GM19324 (cell line): ENCODE measurements at regions not wholly inside any gene's neighbourhood (a gene's known extent, or its start where the extent isn't known, plus 50 kb on each side); places are given as distances from the start of the nearest gene placed in this dataset.
"Not testable (repeated sequence)": the region's sequence is repeated elsewhere in the genome, so short reads cannot be mapped to it uniquely, and the experiment has no call there.

Source experiments
- ATAC-seq: cut with Tn5 transposase; IDR thresholded peaks from one replicate; pipeline ENCODE4 v1.9.1; 2021; ENCODE audit warnings: mild to moderate bottlenecking, moderate library complexity; ENCODE audit not compliant: unreplicated experiment, low FRiP score

DNA sequence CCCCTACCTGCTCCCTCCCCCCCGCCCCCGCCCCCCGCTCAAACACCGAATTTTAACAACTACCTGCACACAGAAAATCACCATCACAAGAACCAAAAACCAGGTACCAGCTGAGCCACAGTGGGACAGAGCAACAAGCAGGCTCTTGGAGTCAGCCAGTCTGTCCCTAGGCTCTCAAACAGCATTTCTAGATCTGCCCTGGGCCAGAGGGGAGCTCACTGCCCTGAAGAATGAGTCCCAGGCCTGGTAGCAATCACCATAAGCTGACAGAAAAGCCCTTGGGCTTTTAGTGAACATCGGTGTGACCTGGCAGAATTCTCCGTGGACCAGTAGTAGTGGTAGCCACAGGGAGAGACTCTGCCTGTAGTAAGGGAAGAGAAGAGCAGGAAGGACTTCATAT lies 58.3 kb downstream of the C11orf87 start:
- no peak for ATAC-seq

DNA sequence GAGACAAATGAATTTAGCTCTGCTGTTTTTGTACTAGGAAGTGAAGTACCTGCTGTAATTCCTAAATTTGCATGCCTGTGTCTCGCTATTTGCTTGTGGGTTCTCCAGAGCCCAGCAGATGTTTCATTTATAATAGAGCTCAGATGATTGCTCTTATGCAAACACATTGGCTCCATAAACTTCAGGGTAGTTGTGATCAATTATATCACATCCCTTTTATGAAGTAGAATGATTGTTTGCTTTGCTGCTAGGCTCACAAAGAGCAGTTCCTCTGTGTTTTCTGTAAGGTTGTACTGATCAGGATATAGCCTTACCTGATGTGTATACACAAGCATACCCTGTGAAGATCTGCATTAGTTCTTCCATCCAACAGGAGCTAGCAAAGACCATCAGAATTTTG lies 64.1 kb downstream of the C11orf87 start:
- ATAC-seq, result no peak

DNA sequence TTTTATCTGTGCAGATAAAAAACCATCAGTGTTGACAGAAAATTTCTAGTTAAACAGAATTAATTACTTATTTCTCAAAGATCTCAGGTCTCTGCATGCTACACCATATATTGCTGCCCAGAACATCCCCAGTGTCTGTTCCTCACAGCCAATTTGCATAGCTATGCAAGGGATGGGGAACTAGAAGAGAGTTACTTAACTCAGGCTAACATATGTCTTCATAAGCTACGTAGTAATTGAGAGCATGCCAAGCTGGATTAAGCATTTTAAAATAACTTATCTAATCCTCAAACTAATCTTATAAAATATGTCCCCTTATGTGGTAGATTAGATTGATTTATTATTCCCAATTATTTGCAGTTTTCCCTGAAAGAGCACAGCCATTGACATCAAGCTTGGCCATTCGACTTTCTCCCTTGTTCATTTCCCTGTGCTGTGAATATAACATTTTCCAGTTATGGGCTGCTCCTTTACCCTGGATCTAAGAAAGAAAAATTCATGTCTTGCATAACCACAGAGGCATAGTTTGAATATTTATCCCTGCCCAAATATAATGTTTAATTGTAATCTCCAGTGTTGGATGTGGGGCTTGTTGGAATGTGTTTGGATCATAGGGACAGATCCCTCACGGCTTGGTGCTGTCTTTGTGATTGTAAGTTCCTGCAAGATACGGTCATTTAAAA lies 69.1 kb downstream of the C11orf87 start:
- no peak for ATAC-seq

DNA sequence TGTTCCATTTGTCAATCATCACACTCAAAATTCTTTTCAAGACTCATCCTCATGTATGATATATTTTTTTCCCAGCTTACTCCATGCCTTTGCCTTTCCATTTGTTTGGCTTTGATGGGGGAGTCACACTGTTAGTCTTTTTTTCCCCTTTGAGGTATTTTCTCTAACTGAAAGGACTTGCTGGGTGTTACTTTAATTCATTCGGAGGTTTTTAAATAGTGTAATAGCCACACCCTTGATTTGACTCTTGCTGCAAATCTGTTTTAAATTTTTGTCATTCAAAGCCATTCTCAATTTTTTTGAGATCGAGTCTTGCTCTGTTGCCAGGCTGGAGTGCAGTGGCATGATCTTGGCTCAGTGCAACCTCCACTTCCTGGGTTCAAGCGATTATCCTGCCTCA lies 84.1 kb downstream of the C11orf87 start:
- ATAC-seq, result no peak

DNA sequence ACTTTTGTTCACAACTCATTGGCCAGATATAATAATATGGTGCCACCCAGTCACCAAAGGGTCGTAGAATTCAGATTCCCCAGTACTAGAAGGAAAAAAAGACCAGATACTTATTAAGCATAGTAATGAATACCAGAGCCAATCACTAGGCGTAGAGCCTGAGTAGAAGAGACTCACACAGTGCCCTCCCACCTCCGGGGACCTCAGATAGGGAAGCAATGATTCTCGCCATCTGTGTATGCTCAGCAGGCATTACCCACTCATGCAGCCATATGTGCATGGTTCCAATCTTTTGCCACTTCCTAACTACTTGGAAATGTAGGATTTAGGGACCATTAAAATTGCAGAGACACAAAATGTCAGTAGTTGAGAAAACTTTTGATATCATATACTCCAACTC lies 85.3 kb downstream of the C11orf87 start:
- ATAC-seq, result no peak

DNA sequence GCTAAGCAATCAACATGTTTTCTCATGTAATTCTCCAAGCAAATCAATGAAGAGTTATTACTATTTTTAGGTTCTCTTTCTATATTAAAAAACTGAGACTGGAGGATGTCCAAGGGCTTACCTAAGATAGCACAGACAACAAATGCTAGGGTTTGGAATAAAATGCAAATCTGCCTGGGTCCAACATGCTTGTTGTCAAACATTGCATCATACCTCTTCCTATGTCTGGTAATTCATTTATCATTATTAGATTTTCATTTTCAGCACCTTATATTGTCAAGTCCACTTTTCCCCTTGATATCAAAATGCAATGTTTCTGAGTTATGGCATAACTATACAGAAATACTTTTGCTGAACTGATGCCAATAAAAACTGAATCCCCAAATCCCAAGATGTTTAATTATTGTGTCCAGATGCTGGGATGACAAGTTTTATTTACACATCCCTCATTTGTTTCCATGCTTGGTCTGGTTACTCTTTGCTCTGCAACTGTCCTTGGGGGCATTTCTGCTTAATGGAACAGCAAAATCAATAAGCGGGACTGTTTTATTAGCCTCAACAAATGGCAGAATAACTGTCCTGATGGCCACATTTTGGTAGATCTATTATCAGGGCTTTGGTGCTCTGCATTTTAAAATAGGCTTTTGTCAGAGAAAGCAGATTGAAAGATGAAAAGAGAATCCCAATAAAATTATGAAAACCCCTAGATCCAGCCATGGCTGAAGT lies 86.0 kb downstream of the C11orf87 start:
- ATAC-seq, result no peak

DNA sequence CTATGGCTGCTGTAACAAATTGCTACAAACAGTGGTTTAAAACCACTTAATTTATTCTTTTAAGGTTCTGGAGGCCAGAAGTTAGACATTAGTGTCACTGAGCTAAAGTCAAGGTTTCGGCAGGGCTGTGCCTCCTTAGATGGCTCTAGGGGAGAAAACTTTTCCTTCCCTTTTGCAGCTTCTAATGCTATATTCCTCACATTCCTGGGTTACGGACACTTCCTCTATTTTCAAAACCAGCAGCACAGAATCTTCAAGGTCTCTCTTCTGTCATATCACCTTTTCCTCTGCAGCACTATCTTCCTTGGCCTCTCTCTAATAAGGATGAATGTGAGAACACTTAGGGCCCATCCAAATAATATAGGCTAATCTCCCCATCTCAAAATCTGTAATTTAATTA lies 87.0 kb downstream of the C11orf87 start:
- ATAC-seq, result no peak

DNA sequence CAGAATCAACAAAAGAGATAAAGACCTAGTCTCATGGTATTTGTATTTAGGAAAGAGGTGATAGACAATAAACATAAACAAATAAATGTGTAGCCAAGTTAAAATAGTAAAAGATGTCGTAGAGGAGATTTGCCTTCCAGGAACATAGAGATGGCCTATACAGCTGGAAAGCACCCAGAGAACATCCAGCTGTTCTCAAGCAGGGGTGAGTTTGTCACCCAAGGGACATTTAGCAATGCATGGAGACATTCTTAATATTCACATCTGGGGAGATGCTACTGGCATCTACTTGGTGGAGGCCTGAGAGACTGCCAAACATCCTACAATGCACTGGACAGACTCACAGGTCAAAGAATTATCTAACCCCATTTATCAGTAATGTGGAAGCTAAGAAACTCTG lies 88.3 kb downstream of the C11orf87 start:
- ATAC-seq, result no peak

DNA sequence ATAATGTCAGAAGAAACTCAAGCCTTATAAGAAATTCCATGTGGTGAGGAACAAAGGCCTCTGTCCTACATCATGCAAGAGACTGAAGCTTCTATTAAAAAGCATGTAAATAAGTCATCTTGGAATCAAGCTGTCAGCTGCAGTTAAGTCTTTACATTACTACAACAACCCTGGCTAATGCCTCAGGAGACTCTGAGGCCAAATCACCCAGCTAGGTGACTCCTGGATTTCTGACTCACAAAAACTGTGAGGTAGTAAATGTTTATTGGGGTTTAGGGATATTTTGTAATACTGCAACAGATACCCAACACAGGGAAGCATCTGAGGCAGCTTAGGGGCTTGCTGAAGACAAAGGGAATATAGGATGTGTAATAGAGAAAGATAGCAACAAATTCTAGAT lies 89.6 kb downstream of the C11orf87 start:
- ATAC-seq, result no peak

DNA sequence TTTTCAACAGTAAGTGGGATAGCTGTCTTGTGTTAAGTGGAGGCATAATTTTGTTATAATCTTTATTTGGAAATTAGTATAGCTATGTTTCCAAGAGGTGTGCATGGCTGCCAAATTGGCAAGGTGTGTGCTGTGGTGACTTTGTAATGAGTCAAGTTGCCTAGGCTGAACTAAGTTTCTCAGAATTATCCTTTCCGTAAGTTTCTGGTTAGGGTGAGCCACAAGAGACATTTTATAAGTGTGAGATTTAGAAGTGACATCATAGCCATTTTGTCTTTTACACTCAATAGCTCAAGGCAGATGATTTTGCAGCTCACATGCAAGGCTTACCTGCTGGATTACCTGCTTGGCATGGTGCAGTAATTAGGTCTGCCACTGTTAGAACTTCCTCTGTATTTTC lies 90.3 kb downstream of the C11orf87 start:
- ATAC-seq, result no peak

DNA sequence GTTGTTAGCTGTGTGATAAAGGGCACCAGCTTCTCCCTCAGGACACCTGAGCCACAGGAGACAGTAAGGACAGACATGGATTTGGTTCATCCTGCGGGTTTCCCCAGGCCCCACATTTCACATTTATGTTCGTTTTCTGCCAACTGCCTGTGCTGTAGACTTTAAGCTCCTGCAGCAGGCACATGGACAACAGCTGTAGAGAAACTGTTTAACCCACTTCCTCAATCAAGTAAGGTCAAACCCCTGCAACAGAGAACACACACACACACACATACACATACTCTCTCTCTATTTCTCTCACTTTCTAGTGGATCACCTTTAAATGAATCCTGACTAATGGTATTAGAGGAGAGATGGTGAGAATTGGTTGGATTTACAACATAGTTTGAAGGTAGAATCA lies 90.7 kb downstream of the C11orf87 start:
- no peak for ATAC-seq

DNA sequence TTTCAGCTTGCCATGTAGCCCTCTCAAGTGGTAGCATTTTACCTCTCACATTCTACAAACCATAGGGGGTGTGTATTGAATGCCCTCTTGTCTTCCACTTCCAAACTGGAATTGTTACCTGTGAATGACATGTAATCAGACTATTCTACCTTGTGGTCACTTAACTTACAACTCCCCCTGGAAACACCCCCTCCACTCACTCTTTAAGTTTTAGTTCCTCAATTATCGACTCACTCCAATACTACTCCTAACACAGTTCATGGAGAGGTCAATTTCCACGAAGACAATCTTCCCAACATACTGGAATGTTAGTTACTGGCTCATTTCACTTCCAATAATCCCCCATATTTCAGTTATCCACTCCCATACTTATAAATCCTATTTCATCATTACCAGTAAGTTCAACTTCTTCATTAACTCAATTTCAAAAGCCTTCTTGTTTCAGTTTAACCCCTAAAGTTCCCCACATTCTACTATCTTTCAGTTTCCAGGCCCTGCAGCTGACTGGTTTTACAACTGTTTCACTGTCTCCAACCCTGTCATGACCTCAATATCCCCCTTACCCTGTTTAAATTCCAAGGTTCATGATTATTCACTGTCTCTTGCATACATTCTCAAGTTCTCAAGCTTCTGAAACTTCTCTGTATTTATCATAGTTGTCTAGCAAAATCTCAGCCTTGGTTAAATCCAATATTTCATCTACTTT lies 92.5 kb downstream of the C11orf87 start:
- no peak for ATAC-seq

DNA sequence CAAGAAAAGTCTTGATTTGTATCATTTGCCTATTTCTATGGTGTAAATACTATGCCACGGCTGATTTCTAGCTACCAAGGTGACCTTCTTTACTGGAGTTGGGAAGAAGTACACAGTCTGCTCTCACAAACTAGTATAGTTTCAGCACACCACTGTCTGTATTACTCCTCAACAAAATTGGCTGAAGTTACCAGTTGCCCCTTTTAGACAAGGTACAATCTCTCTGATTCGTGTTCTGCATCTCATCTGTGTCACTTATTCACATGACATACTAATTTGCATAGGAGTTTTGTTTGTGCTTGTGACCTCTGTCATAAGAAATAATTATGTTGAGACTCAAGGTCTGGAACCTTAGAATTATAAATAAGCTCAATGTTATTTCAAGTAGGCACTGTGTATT lies 97.3 kb downstream of the C11orf87 start:
- no peak for ATAC-seq

DNA sequence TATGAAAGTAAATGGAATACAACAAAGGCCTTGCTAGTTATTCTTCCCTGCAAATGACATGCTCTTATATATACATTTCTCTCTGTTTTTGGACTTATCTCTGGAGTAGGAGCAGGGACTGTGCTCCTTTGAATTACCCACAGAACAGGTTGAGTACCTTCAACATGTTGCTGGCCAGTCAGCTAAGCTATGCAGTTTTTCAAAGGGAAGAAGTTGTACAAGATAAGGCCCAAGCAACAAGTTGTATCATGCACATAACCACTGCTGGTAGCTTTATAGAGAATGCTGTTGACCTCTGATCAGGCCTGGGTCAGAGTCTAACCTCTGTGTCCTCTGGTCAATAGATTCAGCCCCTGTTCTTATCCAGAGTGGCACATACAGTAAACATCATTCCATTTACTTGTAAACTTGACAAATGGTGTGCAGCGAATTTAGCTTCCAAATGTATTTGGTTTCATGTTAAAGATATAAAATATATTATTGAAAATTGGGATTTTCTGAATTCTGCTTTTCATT lies 99.6 kb downstream of the C11orf87 start:
- ATAC-seq, result no peak

DNA sequence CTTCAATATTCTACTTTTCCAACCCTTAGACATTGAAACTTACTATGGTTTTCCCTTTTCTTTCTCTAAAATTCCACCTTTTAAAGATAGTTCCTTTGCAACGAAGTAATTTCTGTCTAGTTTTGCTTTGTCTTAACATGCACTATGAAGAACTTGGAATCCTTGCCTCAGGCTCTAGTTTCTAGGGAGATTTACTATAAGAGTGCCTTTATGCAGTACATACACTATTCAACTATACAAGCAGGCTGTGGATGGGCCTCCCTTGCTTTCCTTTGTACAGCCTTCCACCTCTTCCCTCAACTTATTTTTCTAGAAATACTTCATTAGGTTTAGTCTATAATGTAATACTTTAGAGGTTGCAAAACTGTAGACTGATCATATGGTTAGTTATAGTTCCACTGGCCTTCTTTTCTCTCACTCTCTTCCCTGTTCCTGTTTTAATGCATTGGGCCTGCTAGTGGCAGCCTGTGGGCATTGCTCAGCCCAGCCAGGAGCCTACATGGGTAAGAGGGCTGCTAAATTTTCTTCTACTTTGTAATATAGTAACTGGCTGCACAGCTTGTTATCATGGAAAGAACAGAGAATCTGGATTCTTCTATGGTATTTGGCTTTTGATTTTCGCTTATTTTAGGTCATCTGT lies 100.2 kb downstream of the C11orf87 start:
- ATAC-seq, result no peak

DNA sequence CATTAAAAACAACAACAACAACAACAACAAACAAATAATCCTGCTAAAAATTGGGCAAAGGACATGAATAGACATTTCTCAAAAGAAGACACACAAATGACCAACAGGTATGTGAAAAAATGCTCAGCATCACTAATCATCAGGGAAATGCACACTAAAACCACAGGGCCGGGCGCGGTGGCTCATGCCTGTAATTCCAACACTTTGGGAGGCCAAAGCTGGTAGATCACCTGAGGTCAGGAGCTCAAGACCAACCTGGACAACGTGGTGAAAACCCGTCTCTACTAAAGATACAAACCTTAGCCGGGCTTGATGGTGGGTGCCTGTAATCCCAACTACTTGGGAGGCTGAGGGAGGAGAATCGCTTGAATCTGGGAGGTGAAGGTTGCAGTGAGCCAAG lies 103.6 kb downstream of the C11orf87 start:
- not testable (repeated sequence) for ATAC-seq

DNA sequence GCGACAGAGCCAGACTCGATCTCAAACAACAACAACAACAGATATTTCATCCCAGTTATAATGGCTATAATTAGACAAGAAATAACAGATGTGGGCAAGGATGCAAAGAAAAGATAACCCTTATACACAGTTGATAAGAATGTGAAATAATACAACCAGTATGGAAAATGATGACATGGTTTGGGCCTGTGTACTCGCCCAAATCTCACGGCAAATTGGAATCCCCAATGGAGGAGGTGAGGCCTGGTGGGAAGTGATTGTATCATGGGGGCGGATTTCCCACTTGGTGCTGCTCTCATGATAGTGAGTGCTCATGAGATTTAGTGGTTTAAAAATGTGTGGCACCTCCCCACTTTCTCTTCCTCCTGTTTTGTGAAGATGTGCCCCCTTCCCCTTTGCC lies 104.1 kb downstream of the C11orf87 start:
- ATAC-seq, result no peak

DNA sequence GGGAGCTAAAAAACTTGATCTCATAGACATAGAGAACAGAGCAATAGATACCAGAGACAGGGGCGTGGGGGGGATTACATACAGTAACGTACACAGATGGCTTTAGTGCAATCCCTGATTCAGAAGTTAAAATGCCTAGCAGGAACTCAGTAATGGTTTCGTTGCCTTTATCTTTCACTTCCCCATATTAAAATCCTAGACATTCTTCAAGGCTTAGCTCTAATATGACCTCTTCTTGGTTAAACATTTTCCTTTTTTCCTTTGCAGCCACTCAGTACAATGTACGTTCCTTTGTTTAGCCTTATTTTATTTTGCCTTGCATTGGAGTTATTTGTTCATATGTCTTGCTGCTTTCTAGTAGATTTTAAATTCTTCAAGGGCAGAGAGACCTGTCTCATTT lies 104.9 kb downstream of the C11orf87 start:
- no peak for ATAC-seq

DNA sequence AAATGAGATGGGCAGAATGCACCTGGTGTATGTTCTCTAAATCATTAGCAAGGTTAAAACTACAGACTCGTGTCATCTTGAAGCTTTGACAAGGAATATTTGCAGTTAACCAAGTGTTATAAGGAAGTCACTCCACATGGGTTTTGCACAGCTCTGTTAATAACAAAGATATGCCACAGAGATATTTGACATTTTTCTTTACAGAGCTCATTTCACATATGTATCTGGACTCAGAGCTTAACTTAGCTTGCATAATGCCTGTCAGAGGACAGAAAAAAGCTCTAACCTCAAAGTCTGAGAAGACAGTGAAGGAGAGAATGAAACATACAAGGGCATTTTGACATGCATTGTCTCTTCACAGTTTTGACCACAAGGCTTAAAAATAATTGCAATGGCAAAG lies 105.5 kb downstream of the C11orf87 start:
- no peak for ATAC-seq

DNA sequence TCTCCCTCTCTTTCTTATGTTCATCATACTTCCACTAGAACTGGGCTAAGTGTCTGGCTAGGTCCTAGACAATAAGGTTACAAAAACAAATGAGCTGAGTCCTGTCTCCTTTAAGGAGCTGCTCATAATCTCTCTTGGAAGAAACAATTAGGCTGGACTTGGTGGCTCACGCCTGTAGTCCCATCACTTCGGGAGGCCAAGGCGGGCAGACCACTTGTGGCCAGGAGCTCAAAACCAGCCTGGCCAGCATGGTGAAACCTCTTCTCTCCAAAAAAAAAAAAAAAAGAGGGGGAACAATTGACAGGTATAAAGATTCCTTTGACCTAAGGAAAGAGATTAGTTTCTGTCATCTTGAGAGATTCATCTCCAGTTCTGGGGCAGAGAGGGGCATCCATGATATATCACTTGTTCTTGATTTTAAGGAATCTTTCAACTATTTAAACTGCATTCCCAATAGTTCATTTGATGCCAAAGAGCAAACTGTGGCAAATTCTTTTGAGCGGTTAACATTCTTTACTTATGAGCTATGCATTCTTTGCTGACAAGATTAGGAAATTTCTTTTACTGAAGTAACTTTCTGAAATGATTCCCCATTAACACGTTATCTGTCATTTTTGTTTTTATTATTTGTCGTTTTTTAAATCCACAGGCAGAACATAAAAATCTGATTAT lies 125.5 kb downstream of the C11orf87 start:
- no peak for ATAC-seq

DNA sequence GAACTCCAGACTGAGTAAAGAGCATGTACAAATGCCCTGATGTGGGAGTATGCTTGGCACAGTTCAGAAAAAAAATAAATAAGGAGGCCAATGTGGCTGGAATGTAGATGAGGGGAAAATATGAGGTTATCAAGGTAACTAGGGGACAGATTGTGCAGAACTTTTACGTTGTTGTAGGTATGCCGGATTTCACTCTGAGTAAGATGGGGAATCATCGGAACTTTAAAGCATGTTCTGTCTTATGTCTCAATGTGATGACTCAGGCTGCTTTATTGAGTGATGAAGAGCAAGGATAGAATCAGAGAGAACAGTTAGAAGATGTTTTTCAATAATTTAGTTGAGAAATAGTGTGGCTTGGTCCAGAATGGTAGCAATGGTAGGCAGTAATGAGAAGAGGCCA lies 130.4 kb downstream of the C11orf87 start:
- no peak for ATAC-seq
